HFFc6 (cell line): ENCODE measurements at regions not wholly inside any gene's neighbourhood (a gene's known extent, or its start where the extent isn't known, plus 50 kb on each side); places are given as distances from the start of the nearest gene placed in this dataset.

ENCODE experiments used
- DNase-seq: peaks from one replicate; pipeline ENCODE4 v3.0.0-alpha.2; 2018
- H3K27ac Mint-ChIP-seq: 2 replicates; pipeline ENCODE4 v1.8.0; 2020; ENCODE audit warnings: mild to moderate bottlenecking, mixed read lengths
- H3K27me3 Mint-ChIP-seq: 2 replicates; pipeline ENCODE4 v1.8.0; 2021; ENCODE audit warnings: mild to moderate bottlenecking, moderate library complexity, mixed read lengths; ENCODE audit not compliant: insufficient read depth
- H3K36me3 Mint-ChIP-seq: 2 replicates; pipeline ENCODE4 v1.8.0; 2021; ENCODE audit warnings: low read depth, mixed read lengths
- H3K4me1 Mint-ChIP-seq: 2 replicates; pipeline ENCODE4 v1.8.0; 2020; ENCODE audit warnings: low read depth, mixed read lengths
- H3K4me3 Mint-ChIP-seq: 2 replicates; pipeline ENCODE4 v1.8.0; 2020; ENCODE audit warnings: mild to moderate bottlenecking, moderate library complexity, mixed read lengths
- H3K9me3 Mint-ChIP-seq: 2 replicates; pipeline ENCODE4 v1.8.0; 2020; ENCODE audit warnings: mild to moderate bottlenecking, mixed read lengths
- TF ChIP-seq, protein P1 (sequence below): fragments of 200-600 bp; sonication (generic); IDR thresholded peaks from 2 replicates; pipeline ENCODE4 v1.5.0; 2021; ENCODE audit warnings: antibody characterized with exemption, mild to moderate bottlenecking

DNA sequence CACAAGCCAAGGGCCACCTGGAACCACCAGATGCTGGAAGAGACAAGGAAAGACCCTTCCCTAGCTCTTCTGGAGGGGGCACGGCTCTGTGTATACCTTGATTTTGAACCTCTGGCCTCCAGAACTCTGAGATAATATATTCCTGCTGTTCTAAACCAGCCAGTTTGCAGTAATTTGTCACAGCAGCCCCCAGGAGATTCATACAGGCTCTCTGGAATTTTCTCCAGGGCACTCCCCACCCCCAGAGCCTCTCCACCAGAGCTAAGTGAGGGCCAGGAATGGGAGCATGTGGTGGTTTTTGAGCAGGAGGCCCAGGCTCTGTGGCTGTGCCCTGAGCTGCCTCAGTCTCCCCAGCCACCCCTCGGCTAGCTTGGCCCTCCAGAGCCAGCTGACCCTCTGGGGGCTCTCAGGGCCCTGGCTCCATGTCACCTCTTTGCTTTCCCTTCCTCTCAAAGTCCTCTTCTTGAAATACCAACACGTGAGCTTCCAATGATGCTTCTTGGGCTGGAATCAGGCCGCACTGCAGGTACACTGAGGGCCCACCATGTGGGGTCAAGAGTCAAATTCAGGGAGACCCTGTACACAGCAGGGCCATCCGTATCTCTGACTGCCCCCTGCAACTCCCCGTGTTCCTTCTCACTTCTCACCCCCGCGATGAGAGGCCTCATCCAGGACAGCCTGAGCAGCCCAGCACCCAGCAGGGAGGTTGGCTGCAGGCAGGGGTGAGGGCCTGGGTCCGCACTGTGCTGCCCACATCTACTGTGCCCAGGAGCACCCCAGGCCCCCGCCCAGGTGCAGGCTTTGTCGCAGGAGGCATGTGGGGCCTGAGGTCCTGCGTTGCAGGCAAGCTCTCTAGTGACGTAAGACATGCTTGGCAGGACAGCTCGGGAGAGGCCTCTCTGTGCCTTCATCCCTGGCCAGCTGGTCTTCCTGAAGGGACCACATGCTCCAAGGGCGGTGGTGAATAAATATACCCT is 155.5 kb downstream of the ANKRD60 start:
- Mint-ChIP-seq H3K4me1 (peaks cover 33% of the 10 kb centered on the region), H3K27ac (no peak overlapping the region), H3K36me3 (no peaks in the 10 kb centered on the region)

DNA sequence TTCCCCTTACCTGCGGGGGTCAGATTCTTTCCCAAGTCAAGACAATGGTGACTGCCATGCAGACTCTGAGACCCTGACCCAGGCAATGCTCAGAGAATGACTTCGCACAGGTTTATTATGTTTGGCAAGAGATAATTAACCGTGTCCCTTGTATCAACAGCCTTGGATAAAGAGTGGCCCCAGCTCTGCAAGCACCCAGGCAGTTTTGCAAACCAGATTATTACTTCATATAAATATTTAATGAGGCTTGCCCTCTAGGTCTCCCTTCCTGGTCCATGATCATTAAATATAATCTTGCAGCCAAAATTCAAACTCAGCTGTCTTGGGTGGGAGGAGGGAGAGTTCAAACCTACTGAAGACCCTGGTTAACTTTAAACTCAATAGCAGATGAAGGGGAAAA is 156.5 kb downstream of the ANKRD60 start:
- Mint-ChIP-seq H3K4me1 (peaks cover 31% of the 10 kb centered on the region), H3K27ac (no peak overlapping the region), H3K27me3 (peaks cover 32% of the 10 kb centered on the region), H3K36me3 (no peaks in the 10 kb centered on the region), H3K9me3 (no peaks in the 10 kb centered on the region), H3K4me3 (no peak overlapping the region)
- TF ChIP-seq, protein P1, sequence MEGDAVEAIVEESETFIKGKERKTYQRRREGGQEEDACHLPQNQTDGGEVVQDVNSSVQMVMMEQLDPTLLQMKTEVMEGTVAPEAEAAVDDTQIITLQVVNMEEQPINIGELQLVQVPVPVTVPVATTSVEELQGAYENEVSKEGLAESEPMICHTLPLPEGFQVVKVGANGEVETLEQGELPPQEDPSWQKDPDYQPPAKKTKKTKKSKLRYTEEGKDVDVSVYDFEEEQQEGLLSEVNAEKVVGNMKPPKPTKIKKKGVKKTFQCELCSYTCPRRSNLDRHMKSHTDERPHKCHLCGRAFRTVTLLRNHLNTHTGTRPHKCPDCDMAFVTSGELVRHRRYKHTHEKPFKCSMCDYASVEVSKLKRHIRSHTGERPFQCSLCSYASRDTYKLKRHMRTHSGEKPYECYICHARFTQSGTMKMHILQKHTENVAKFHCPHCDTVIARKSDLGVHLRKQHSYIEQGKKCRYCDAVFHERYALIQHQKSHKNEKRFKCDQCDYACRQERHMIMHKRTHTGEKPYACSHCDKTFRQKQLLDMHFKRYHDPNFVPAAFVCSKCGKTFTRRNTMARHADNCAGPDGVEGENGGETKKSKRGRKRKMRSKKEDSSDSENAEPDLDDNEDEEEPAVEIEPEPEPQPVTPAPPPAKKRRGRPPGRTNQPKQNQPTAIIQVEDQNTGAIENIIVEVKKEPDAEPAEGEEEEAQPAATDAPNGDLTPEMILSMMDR, result no peak
- no peak for DNase-seq

More for the DNA sequence above, 155.5 kb downstream of the ANKRD60 start:
- H3K4me3 Mint-ChIP-seq, result no peak overlapping the region
- TF ChIP-seq, protein P1, result no peak
- no peak for DNase-seq
- H3K9me3 Mint-ChIP-seq, result no peaks in the 10 kb centered on the region
- peaks cover 30% of the 10 kb centered on the region for H3K27me3 Mint-ChIP-seq

DNA sequence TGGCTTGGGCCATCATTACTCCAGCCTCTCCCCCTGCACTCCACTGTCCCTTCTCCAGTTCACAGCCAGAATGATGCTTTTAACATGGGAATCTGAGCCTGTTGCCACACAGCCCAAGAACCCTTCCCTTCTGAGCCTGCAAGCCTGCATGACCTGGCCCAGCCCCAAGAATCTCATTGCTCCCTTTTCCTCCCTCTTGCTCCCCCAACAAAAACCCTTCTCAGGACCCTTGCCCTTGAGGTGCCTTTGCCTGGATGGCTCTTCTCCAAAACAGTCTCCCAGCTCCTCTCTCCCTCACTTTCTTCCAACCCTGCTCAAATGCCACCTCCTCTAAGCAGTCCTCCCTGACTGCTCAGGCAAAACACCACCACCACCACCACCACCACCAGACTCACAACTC is 157.2 kb downstream of the ANKRD60 start:
- TF ChIP-seq, protein P1, result no peak
- Mint-ChIP-seq H3K27me3 (peaks cover 32% of the 10 kb centered on the region), H3K27ac (no peak overlapping the region), H3K9me3 (no peaks in the 10 kb centered on the region), H3K4me1 (peaks cover 30% of the 10 kb centered on the region), H3K4me3 (no peak overlapping the region), H3K36me3 (no peaks in the 10 kb centered on the region)
- no peak for DNase-seq

DNA sequence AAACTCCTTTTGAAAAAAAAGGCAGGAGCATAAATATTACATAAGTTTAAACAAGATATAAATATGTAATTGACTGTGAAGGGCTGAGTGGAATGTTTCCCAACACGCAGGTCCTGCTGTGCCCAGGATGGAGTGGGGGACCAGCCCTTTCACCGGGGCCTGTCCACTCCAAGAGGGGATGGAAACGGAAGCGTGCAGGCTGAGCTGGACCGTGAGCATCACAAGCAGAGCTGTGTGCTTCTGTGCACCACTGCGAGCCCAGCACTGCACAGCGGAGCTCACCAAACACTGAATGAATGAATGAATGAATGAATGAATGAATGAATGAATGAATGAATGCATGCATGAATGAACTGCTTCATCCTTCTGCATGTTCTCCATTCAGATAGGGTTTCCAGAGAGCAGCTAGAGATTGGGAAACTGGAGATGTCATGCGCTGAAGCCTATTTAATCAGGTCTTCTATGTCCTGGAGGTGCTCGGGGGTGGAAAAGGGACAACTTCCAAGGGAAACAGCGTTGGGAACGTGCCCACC is 157.7 kb downstream of the ANKRD60 start:
- Mint-ChIP-seq H3K4me3 (no peak overlapping the region), H3K27ac (no peak overlapping the region), H3K36me3 (no peaks in the 10 kb centered on the region), H3K4me1 (peaks cover 32% of the 10 kb centered on the region), H3K27me3 (peaks cover 32% of the 10 kb centered on the region), H3K9me3 (no peaks in the 10 kb centered on the region)
- TF ChIP-seq, protein P1, result no peak
- no peak for DNase-seq

DNA sequence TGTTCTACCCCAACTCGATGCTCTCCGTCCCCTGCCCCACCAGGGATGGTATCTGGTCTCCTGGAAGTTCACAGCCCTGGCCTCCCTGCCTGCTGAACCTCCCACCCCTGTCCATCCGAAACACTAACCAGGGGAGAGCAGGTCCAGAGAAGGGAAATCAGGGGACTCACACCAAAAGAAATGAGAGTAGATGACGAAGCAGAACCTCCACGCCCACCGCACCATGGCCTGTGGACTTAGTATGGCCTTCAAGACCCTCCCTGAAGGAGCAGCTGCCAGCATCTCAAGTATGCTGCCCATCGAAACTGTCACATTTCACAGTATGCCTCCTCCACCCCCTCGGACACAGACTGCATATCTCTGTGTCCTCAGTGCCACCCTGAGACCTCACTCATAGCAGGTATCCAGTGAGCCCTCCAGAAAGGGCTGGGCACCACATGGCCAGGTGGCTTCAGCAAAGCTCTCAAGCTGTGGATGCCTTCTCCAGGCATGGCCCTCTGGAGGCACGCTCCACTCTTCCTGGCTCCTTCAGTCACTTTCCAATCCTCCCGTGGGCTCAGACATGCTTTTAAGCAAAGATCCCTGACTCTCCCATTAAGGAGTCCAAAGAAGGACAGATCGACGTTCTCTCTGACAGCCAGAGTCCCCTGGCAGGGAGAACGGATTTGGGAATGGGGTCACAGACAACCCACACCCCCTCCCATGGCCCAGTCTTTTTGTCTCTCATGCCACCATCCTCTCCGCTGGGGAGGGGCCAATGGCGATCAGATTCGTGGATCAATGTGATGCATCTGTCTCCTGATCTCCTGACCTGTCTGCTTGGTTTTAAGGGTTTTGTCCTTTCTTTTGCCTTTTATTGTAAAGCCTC is 158.4 kb downstream of the ANKRD60 start:
- no peak overlapping the region for H3K27ac Mint-ChIP-seq
- peaks cover 32% of the 10 kb centered on the region for H3K27me3 Mint-ChIP-seq

More for the DNA sequence above, 158.4 kb downstream of the ANKRD60 start:
- H3K4me1 Mint-ChIP-seq, result peaks cover 32% of the 10 kb centered on the region
- no peaks in the 10 kb centered on the region for H3K36me3 Mint-ChIP-seq
- H3K9me3 Mint-ChIP-seq, result no peaks in the 10 kb centered on the region
- DNase-seq, result no peak
- no peak overlapping the region for H3K4me3 Mint-ChIP-seq
- TF ChIP-seq, protein P1, result no peak
